ENCODE measurements at regions not wholly inside any gene's neighbourhood (a gene's known extent, or its start where the extent isn't known, plus 50 kb on each side); places are given as distances from the start of the nearest gene placed in this dataset.

- no peaks in the 10 kb centered on the region for H3K36me3 ChIP-seq (ENCODE audit: control insufficient read depth in 2 of 2, insufficient read depth in 2 of 2, low read length in 2 of 2)
- no peaks in the 10 kb centered on the region for H3K9me3 ChIP-seq (ENCODE audit: control insufficient read depth in 2 of 2, low read length in 2 of 2)
- no peaks in the 10 kb centered on the region for H3K4me1 ChIP-seq (ENCODE audit: control insufficient read depth in 2 of 2, insufficient read depth in 2 of 2, low read length in 2 of 2)
- H3K27ac ChIP-seq (ENCODE audit: low read depth in 2 of 2, low read length in 2 of 2), result no peak overlapping the region
- no peak overlapping the region for H3K4me3 ChIP-seq (ENCODE audit: low read length in 2 of 2)
- H3K9ac ChIP-seq (ENCODE audit: low read depth in 1 of 2, low read length in 2 of 2), result no peak overlapping the region
- no peaks in the 10 kb centered on the region for H3K27me3 ChIP-seq (ENCODE audit: control insufficient read depth in 2 of 2, insufficient read depth in 2 of 2, low read length in 2 of 2)
Observed at GRCh38 chr13:76017861-76018556, 381.9 kb downstream of the LMO7 start.

- no peaks in the 10 kb centered on the region for H3K27me3 ChIP-seq (ENCODE audit: control insufficient read depth in 2 of 2, insufficient read depth in 2 of 2, low read length in 2 of 2)
- H3K4me1 ChIP-seq (ENCODE audit: control insufficient read depth in 2 of 2, insufficient read depth in 2 of 2, low read length in 2 of 2), result no peaks in the 10 kb centered on the region
- no peak overlapping the region for H3K9ac ChIP-seq (ENCODE audit: low read depth in 1 of 2, low read length in 2 of 2)
- H3K9me3 ChIP-seq (ENCODE audit: control insufficient read depth in 2 of 2, low read length in 2 of 2), result no peaks in the 10 kb centered on the region
- no peak overlapping the region for H3K27ac ChIP-seq (ENCODE audit: low read depth in 2 of 2, low read length in 2 of 2)
- no peaks in the 10 kb centered on the region for H3K36me3 ChIP-seq (ENCODE audit: control insufficient read depth in 2 of 2, insufficient read depth in 2 of 2, low read length in 2 of 2)
- H3K4me3 ChIP-seq (ENCODE audit: low read length in 2 of 2), result no peak overlapping the region
Observed at GRCh38 chr13:76016799-76017400, 380.8 kb downstream of the LMO7 start.

- no peak overlapping the region for H3K27ac ChIP-seq (ENCODE audit: low read depth in 2 of 2, low read length in 2 of 2)
- H3K4me1 ChIP-seq (ENCODE audit: control insufficient read depth in 2 of 2, insufficient read depth in 2 of 2, low read length in 2 of 2), result no peaks in the 10 kb centered on the region
- H3K36me3 ChIP-seq (ENCODE audit: control insufficient read depth in 2 of 2, insufficient read depth in 2 of 2, low read length in 2 of 2), result no peaks in the 10 kb centered on the region
- H3K9ac ChIP-seq (ENCODE audit: low read depth in 1 of 2, low read length in 2 of 2), result no peak overlapping the region
- H3K4me3 ChIP-seq (ENCODE audit: low read length in 2 of 2), result no peak overlapping the region
- H3K27me3 ChIP-seq (ENCODE audit: control insufficient read depth in 2 of 2, insufficient read depth in 2 of 2, low read length in 2 of 2), result no peaks in the 10 kb centered on the region
- H3K9me3 ChIP-seq (ENCODE audit: control insufficient read depth in 2 of 2, low read length in 2 of 2), result no peaks in the 10 kb centered on the region
Observed at GRCh38 chr13:76014406-76015318, 378.5 kb downstream of the LMO7 start.

GRCh38 chr13:76012091-76012721 lies 376.1 kb downstream of the LMO7 start:
- H3K4me1 ChIP-seq (ENCODE audit: control insufficient read depth in 2 of 2, insufficient read depth in 2 of 2, low read length in 2 of 2), result no peaks in the 10 kb centered on the region
- no peaks in the 10 kb centered on the region for H3K9me3 ChIP-seq (ENCODE audit: control insufficient read depth in 2 of 2, low read length in 2 of 2)
- H3K27ac ChIP-seq (ENCODE audit: low read depth in 2 of 2, low read length in 2 of 2), result no peak overlapping the region
- no peaks in the 10 kb centered on the region for H3K36me3 ChIP-seq (ENCODE audit: control insufficient read depth in 2 of 2, insufficient read depth in 2 of 2, low read length in 2 of 2)
- no peaks in the 10 kb centered on the region for H3K27me3 ChIP-seq (ENCODE audit: control insufficient read depth in 2 of 2, insufficient read depth in 2 of 2, low read length in 2 of 2)
- H3K9ac ChIP-seq (ENCODE audit: low read depth in 1 of 2, low read length in 2 of 2), result no peak overlapping the region
- H3K4me3 ChIP-seq (ENCODE audit: low read length in 2 of 2), result no peak overlapping the region

GRCh38 chr13:76009267-76009890 lies 373.2 kb downstream of the LMO7 start:
- no peaks in the 10 kb centered on the region for H3K36me3 ChIP-seq (ENCODE audit: control insufficient read depth in 2 of 2, insufficient read depth in 2 of 2, low read length in 2 of 2)
- H3K4me3 ChIP-seq (ENCODE audit: low read length in 2 of 2), result no peak overlapping the region
- H3K9me3 ChIP-seq (ENCODE audit: control insufficient read depth in 2 of 2, low read length in 2 of 2), result no peaks in the 10 kb centered on the region
- no peak overlapping the region for H3K27ac ChIP-seq (ENCODE audit: low read depth in 2 of 2, low read length in 2 of 2)
- H3K4me1 ChIP-seq (ENCODE audit: control insufficient read depth in 2 of 2, insufficient read depth in 2 of 2, low read length in 2 of 2), result no peaks in the 10 kb centered on the region
- no peaks in the 10 kb centered on the region for H3K27me3 ChIP-seq (ENCODE audit: control insufficient read depth in 2 of 2, insufficient read depth in 2 of 2, low read length in 2 of 2)
- no peak overlapping the region for H3K9ac ChIP-seq (ENCODE audit: low read depth in 1 of 2, low read length in 2 of 2)

- no peaks in the 10 kb centered on the region for H3K36me3 ChIP-seq (ENCODE audit: control insufficient read depth in 2 of 2, insufficient read depth in 2 of 2, low read length in 2 of 2)
- H3K27ac ChIP-seq (ENCODE audit: low read depth in 2 of 2, low read length in 2 of 2), result no peak overlapping the region
- no peaks in the 10 kb centered on the region for H3K27me3 ChIP-seq (ENCODE audit: control insufficient read depth in 2 of 2, insufficient read depth in 2 of 2, low read length in 2 of 2)
- no peak overlapping the region for H3K4me3 ChIP-seq (ENCODE audit: low read length in 2 of 2)
- H3K9ac ChIP-seq (ENCODE audit: low read depth in 1 of 2, low read length in 2 of 2), result no peak overlapping the region
- H3K4me1 ChIP-seq (ENCODE audit: control insufficient read depth in 2 of 2, insufficient read depth in 2 of 2, low read length in 2 of 2), result no peaks in the 10 kb centered on the region
- no peaks in the 10 kb centered on the region for H3K9me3 ChIP-seq (ENCODE audit: control insufficient read depth in 2 of 2, low read length in 2 of 2)
Observed at GRCh38 chr13:76004416-76004815, 368.3 kb downstream of the LMO7 start.

GRCh38 chr13:76000131-76000530 lies 364.0 kb downstream of the LMO7 start:
- Histone ChIP-seq H3K27ac (ENCODE audit: low read depth in 2 of 2, low read length in 2 of 2) (no peak overlapping the region), H3K27me3 (ENCODE audit: control insufficient read depth in 2 of 2, insufficient read depth in 2 of 2, low read length in 2 of 2) (no peaks in the 10 kb centered on the region), H3K36me3 (ENCODE audit: control insufficient read depth in 2 of 2, insufficient read depth in 2 of 2, low read length in 2 of 2) (no peaks in the 10 kb centered on the region), H3K4me1 (ENCODE audit: control insufficient read depth in 2 of 2, insufficient read depth in 2 of 2, low read length in 2 of 2) (no peaks in the 10 kb centered on the region), H3K9ac (ENCODE audit: low read depth in 1 of 2, low read length in 2 of 2) (no peak overlapping the region), H3K9me3 (ENCODE audit: control insufficient read depth in 2 of 2, low read length in 2 of 2) (no peaks in the 10 kb centered on the region), H3K4me3 (ENCODE audit: low read length in 2 of 2) (no peak overlapping the region)

GRCh38 chr13:75996582-75996981 lies 360.5 kb downstream of the LMO7 start:
- no peaks in the 10 kb centered on the region for H3K4me1 ChIP-seq (ENCODE audit: control insufficient read depth in 2 of 2, insufficient read depth in 2 of 2, low read length in 2 of 2)
- H3K27ac ChIP-seq (ENCODE audit: low read depth in 2 of 2, low read length in 2 of 2), result no peak overlapping the region
- H3K9me3 ChIP-seq (ENCODE audit: control insufficient read depth in 2 of 2, low read length in 2 of 2), result no peaks in the 10 kb centered on the region
- H3K9ac ChIP-seq (ENCODE audit: low read depth in 1 of 2, low read length in 2 of 2), result no peak overlapping the region
- no peaks in the 10 kb centered on the region for H3K36me3 ChIP-seq (ENCODE audit: control insufficient read depth in 2 of 2, insufficient read depth in 2 of 2, low read length in 2 of 2)
- no peaks in the 10 kb centered on the region for H3K27me3 ChIP-seq (ENCODE audit: control insufficient read depth in 2 of 2, insufficient read depth in 2 of 2, low read length in 2 of 2)
- H3K4me3 ChIP-seq (ENCODE audit: low read length in 2 of 2), result no peak overlapping the region

GRCh38 chr13:75995966-75996365 lies 359.8 kb downstream of the LMO7 start:
- H3K9ac ChIP-seq (ENCODE audit: low read depth in 1 of 2, low read length in 2 of 2), result no peak overlapping the region
- H3K4me3 ChIP-seq (ENCODE audit: low read length in 2 of 2), result no peak overlapping the region
- no peaks in the 10 kb centered on the region for H3K9me3 ChIP-seq (ENCODE audit: control insufficient read depth in 2 of 2, low read length in 2 of 2)
- no peak overlapping the region for H3K27ac ChIP-seq (ENCODE audit: low read depth in 2 of 2, low read length in 2 of 2)
- H3K4me1 ChIP-seq (ENCODE audit: control insufficient read depth in 2 of 2, insufficient read depth in 2 of 2, low read length in 2 of 2), result no peaks in the 10 kb centered on the region
- H3K27me3 ChIP-seq (ENCODE audit: control insufficient read depth in 2 of 2, insufficient read depth in 2 of 2, low read length in 2 of 2), result no peaks in the 10 kb centered on the region
- H3K36me3 ChIP-seq (ENCODE audit: control insufficient read depth in 2 of 2, insufficient read depth in 2 of 2, low read length in 2 of 2), result no peaks in the 10 kb centered on the region
